Lower leg skin (tissue), 4 donors: ENCODE measurements at regions not wholly inside any gene's neighbourhood (a gene's known extent, or its start where the extent isn't known, plus 50 kb on each side); places are given as distances from the start of the nearest gene placed in this dataset.

Experiments used
- DNase-seq, 2 donors: peaks; one replicate each; pipeline ENCODE4 v3.0.0-alpha.2; 2019; ENCODE audit warnings: low spot score in 2 of 2
- H3K4me3 ChIP-seq: fragments of 200-600 bp; sonication (generic); 2 replicates; pipeline ENCODE4 v1.5.1; 2017; ENCODE audit warnings: mild to moderate bottlenecking, low read depth; ENCODE audit not compliant: poor library complexity, severe bottlenecking
- CTCF ChIP-seq, 3 donors: fragments of 450-650 bp; IDR thresholded peaks; one replicate each; pipeline ENCODE4 v1.5.1; 2016; ENCODE audit warnings: antibody characterized with exemption in 3 of 3, mild to moderate bottlenecking in 3 of 3, moderate library complexity in 2 of 3
- POLR2A ChIP-seq, 2 donors: fragments of 450-650 bp; IDR thresholded peaks; one replicate each; pipeline ENCODE4 v1.6.1; 2016 to 2017; ENCODE audit warnings: antibody characterized with exemption in 2 of 2, mild to moderate bottlenecking in 1 of 2, moderate library complexity in 1 of 2
- WGBS, 2 donors: methylation state at CpG; one replicate each; pipeline ENCODE4 v1.1.5; 2018; 5-methylcytosine and 5-hydroxymethylcytosine counted together
- intact Hi-C: fragments of 100-400 bp; cut with DNase I; formaldehyde crosslinking; loops from one replicate; pipeline ENCODE4 v1.15.0; 2023; ENCODE audit warnings: low total_unique reads

GRCh38 chr2:162926907-162927306, 88.3 kb upstream of the KCNH7 start:
- DNase-seq, result no peak
- intact Hi-C loops, result no loop called here
- TF ChIP-seq POLR2A (IDR thresholded peaks at IDR 0.05) (no peak), CTCF (IDR thresholded peaks at IDR 0.05) (no peak)
- H3K4me3 ChIP-seq, result no peak overlapping the region
- 78 to 84% methylated on average over 2 of the region's 2 CpGs for WGBS, 2 donors

DNA sequence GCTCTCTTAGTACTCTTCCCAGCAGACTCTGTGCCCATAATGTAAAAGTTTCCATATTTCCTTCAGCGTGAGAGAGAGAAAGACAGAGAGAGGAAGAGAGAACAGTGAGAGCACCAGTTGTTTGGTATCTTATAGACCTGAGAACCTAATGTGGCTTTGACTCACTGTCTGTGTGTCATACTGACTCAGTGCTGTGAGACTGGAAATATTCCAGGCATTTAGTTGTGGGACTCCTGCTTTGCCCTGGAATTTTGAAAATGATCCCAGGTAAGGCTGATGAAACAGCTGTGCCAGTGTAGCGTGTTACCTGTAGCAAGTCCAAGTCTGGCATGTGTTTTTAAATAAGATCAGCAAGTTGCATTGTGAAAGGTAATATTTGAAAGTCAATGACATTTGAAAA, 87.9 kb upstream of the KCNH7 start:
- TF ChIP-seq POLR2A (IDR thresholded peaks at IDR 0.05), result no peak
- TF ChIP-seq CTCF (IDR thresholded peaks at IDR 0.05), result no peak
- intact Hi-C loops, result no loop called here
- 53 to 55% methylated on average over 2 of the region's 2 CpGs for WGBS, 2 donors
- DNase-seq, result no peak
- no peak overlapping the region for H3K4me3 ChIP-seq

GRCh38 chr2:162925595-162925994, 87.0 kb upstream of the KCNH7 start:
- no peak for DNase-seq
- no peak for TF ChIP-seq POLR2A (IDR thresholded peaks at IDR 0.05)
- TF ChIP-seq CTCF (IDR thresholded peaks at IDR 0.05), result no peak
- intact Hi-C loops, result no loop called here
- no peak overlapping the region for H3K4me3 ChIP-seq

GRCh38 chr2:162919111-162919510, 80.5 kb upstream of the KCNH7 start:
- no peak for DNase-seq
- 42 to 54% methylated on average over 1 of the region's 1 CpG for WGBS, 2 donors
- intact Hi-C loops, result no loop called here
- H3K4me3 ChIP-seq, result no peak overlapping the region
- no peak for TF ChIP-seq CTCF (IDR thresholded peaks at IDR 0.05)
- no peak for TF ChIP-seq POLR2A (IDR thresholded peaks at IDR 0.05)

GRCh38 chr2:162917626-162918025, 79.1 kb upstream of the KCNH7 start:
- no peak overlapping the region for H3K4me3 ChIP-seq
- WGBS, 2 donors, result 36 to 51% methylated on average over 3 of the region's 3 CpGs
- DNase-seq, result no peak
- intact Hi-C loops, result no loop called here
- TF ChIP-seq CTCF (IDR thresholded peaks at IDR 0.05) (no peak), POLR2A (IDR thresholded peaks at IDR 0.05) (no peak)

DNA sequence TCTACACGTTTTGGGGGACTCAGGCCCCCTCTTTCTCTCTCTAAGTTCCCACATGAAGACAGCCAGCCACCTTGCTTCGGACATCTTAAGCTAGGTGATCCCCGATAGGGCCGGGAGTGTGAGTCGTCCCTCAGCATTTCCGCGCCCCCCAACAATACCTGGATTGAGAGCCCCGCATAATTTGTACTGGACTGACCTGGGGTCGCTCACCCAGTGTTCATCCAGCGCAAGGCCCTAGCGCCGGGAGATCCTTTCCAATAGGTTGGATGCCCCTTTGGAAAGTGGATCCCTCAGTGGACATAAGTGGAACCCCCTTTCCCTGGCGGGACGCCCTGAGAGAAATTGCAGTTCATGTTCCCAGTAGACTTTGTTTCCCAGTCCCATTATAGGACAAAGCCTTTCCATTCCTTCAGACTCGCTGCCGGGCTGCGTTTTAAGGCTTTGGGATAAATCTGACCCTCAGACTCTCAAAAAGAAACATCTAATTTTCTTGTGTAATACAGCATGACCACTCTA, 77.8 kb upstream of the KCNH7 start:
- no peak overlapping the region for H3K4me3 ChIP-seq
- TF ChIP-seq CTCF (IDR thresholded peaks at IDR 0.05) (no peak), POLR2A (IDR thresholded peaks at IDR 0.05) (no peak)
- intact Hi-C loops, result no loop called here
- peak in 1 of 2 donors; percentile 79 for DNase-seq
- 96% methylated on average over 17 of the region's 17 CpGs for WGBS, 2 donors
